OCI-LY1 (cell line): ENCODE measurements at regions not wholly inside any gene's neighbourhood (a gene's known extent, or its start where the extent isn't known, plus 50 kb on each side); places are given as distances from the start of the nearest gene placed in this dataset.

ENCODE experiments used
- H2AFZ ChIP-seq: fragments of 200-600 bp; sonication (generic), shearing (Covaris generic); 2 replicates; pipeline ENCODE4 v1.6.0; 2014; ENCODE audit warnings: antibody characterized with exemption, mild to moderate bottlenecking, low read length
- H3F3A ChIP-seq: fragments of 200-600 bp; sonication (generic), shearing (Covaris generic); 2 replicates; pipeline ENCODE4 v1.6.0; 2014; ENCODE audit warnings: mild to moderate bottlenecking, antibody characterized with exemption, low read length, moderate library complexity; ENCODE audit not compliant: insufficient read depth
- H3K27ac ChIP-seq: fragments of 200-600 bp; sonication (generic); 2 replicates; pipeline ENCODE4 v1.5.1; 2014; ENCODE audit warnings: low read length, mixed run types, mild to moderate bottlenecking, low read depth; ENCODE audit not compliant: poor library complexity, severe bottlenecking
- H3K27me3 ChIP-seq: fragments of 200-600 bp; sonication (generic); 2 replicates; pipeline ENCODE4 v1.6.0; 2014; ENCODE audit warnings: antibody characterized with exemption, mild to moderate bottlenecking, low read length, moderate library complexity; ENCODE audit not compliant: insufficient read depth
- H3K36me3 ChIP-seq: fragments of 200-600 bp; sonication (generic); 2 replicates; pipeline ENCODE4 v1.6.1; 2014; ENCODE audit warnings: mild to moderate bottlenecking, antibody characterized with exemption, low read length, moderate library complexity, mixed read lengths; ENCODE audit not compliant: insufficient read depth
- H3K4me1 ChIP-seq: fragments of 200-600 bp; sonication (generic); 2 replicates; pipeline ENCODE4 v1.5.1; 2014; ENCODE audit warnings: mild to moderate bottlenecking, low read length, moderate library complexity; ENCODE audit not compliant: insufficient read depth, severe bottlenecking
- H3K4me2 ChIP-seq: fragments of 200-600 bp; sonication (generic), shearing (Covaris generic); 2 replicates; pipeline ENCODE4 v1.6.1; 2014; ENCODE audit warnings: low read length
- H3K4me3 ChIP-seq: fragments of 200-600 bp; sonication (generic); 2 replicates; pipeline ENCODE4 v1.5.1; 2014; ENCODE audit warnings: low read length, low read depth, mild to moderate bottlenecking, mixed read lengths; ENCODE audit not compliant: poor library complexity, severe bottlenecking
- H3K79me2 ChIP-seq: fragments of 200-600 bp; shearing (Covaris generic); 2 replicates; pipeline ENCODE4 v1.6.1; 2016; ENCODE audit warnings: mixed run types, low read length, mixed read lengths; ENCODE audit not compliant: insufficient read depth
- H3K9ac ChIP-seq: fragments of 200-600 bp; sonication (generic), shearing (Covaris generic); 2 replicates; pipeline ENCODE4 v1.6.1; 2014; ENCODE audit warnings: mild to moderate bottlenecking, low read length, mixed read lengths
- H3K9me2 ChIP-seq: fragments of 200-600 bp; sonication (generic), shearing (Covaris generic); 2 replicates; pipeline ENCODE4 v1.6.1; 2014; ENCODE audit warnings: low read depth, mild to moderate bottlenecking, low read length, mixed read lengths
- H3K9me3 ChIP-seq: fragments of 200-600 bp; shearing (Covaris generic); 2 replicates; pipeline ENCODE4 v1.6.1; 2014; ENCODE audit warnings: low read length, mixed read lengths
- H4K20me1 ChIP-seq: fragments of 200-600 bp; sonication (generic), shearing (Covaris generic); 2 replicates; pipeline ENCODE4 v1.6.0; 2016; ENCODE audit warnings: mild to moderate bottlenecking, low read length; ENCODE audit not compliant: insufficient read depth
- CTCF ChIP-seq: fragments of 200-600 bp; sonication (generic), shearing (Covaris generic); IDR thresholded peaks from 2 replicates; pipeline ENCODE4 v1.5.1; 2017; ENCODE audit warnings: mild to moderate bottlenecking, antibody characterized with exemption, low read length, moderate library complexity, mixed read lengths
- EZH2 ChIP-seq: fragments of 200-600 bp; sonication (generic), shearing (Covaris generic); IDR thresholded peaks from 2 replicates; pipeline ENCODE4 v1.8.0; 2017; ENCODE audit warnings: borderline replicate concordance, mixed run types, mild to moderate bottlenecking, antibody characterized with exemption, low read length, moderate library complexity, mixed read lengths

- Histone ChIP-seq H2AFZ (no peak overlapping the region), H3K4me1 (no peaks in the 10 kb centered on the region), H3K27ac (no peak overlapping the region), H3K36me3 (no peaks in the 10 kb centered on the region), H3F3A (no peaks in the 10 kb centered on the region), H3K9me3 (no peaks in the 10 kb centered on the region), H3K79me2 (no peaks in the 10 kb centered on the region), H4K20me1 (no peaks in the 10 kb centered on the region), H3K9me2 (no peaks in the 10 kb centered on the region), H3K9ac (no peak overlapping the region), H3K4me3 (no peak overlapping the region), H3K4me2 (no peak overlapping the region), H3K27me3 (no peaks in the 10 kb centered on the region)
- TF ChIP-seq CTCF (no peak), EZH2 (no peak)
Observed at GRCh38 chr3:189531271-189531670, 99.9 kb upstream of the TP63 start.

DNA sequence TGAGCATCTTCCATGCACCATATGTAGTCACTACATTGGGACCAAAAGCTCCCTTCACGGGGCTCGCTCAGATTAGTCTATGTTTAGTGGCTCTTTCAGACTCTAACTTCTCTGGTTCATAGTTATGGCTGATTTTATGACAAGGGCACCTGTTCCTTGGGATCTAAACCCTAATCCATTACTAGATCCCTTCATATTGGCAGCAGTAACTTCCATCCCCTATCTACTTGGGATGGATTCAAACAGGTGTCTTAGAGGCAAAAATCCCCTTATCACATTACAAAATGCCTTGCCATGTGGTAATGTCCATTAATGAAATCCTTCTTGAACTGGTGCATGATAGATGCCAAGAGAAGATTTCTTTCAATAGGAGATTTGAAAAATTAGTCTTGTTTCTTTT lies 96.7 kb upstream of the TP63 start:
- Histone ChIP-seq H3K9me2 (no peaks in the 10 kb centered on the region), H3K9ac (no peak overlapping the region), H2AFZ (no peak overlapping the region), H3K36me3 (no peaks in the 10 kb centered on the region), H3F3A (no peaks in the 10 kb centered on the region), H3K4me2 (no peak overlapping the region), H3K4me1 (no peaks in the 10 kb centered on the region), H4K20me1 (no peaks in the 10 kb centered on the region), H3K27me3 (no peaks in the 10 kb centered on the region), H3K9me3 (no peaks in the 10 kb centered on the region), H3K4me3 (no peak overlapping the region), H3K79me2 (no peaks in the 10 kb centered on the region), H3K27ac (no peak overlapping the region)
- no peak for TF ChIP-seq EZH2
- TF ChIP-seq CTCF = no peak

DNA sequence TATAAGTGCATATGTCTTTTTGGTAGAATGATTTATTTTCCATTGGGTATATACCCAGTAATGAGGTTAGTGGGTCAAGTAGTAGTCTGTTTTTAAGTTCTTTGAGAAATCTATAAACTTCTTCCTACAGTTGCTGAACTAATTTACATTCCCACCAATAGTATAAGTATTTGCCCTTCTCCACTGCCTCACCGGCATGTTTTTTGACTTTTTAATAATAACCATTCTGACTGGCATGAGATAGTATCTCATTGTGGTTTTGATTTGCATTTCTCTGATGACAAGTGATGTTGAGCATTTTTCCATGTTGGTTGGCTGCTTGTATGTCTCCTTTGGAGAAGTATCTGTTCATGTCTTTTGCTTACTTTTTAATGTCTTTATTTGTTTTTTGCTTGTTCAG lies 94.1 kb upstream of the TP63 start:
- H3K27me3 ChIP-seq = no peaks in the 10 kb centered on the region
- H3K4me2 ChIP-seq = no peak overlapping the region
- H2AFZ ChIP-seq = no peak overlapping the region
- no peak overlapping the region for H3K27ac ChIP-seq
- no peaks in the 10 kb centered on the region for H3K9me2 ChIP-seq
- no peaks in the 10 kb centered on the region for H3K36me3 ChIP-seq
- H3F3A ChIP-seq = no peaks in the 10 kb centered on the region
- H3K9me3 ChIP-seq = no peaks in the 10 kb centered on the region
- H3K4me1 ChIP-seq = no peaks in the 10 kb centered on the region
- H4K20me1 ChIP-seq = no peaks in the 10 kb centered on the region
- H3K4me3 ChIP-seq = no peak overlapping the region
- TF ChIP-seq EZH2 = no peak
- TF ChIP-seq CTCF = no peak
- H3K79me2 ChIP-seq = no peaks in the 10 kb centered on the region
- H3K9ac ChIP-seq = no peak overlapping the region
